Caco-2 (cell line): ENCODE measurements at regions not wholly inside any gene's neighbourhood (a gene's known extent, or its start where the extent isn't known, plus 50 kb on each side); places are given as distances from the start of the nearest gene placed in this dataset.

ENCODE experiments used
- BruUV-seq: library from RNA; stranded (reverse); fragments of 400-500 nt; replicated peaks from 2 replicates; lab custom pipeline; 2021; lab: Mats Ljungman, UMichigan
- CTCF ChIA-PET: fragments of 300-600 bp; sonication (Branson Sonifier 250); formaldehyde crosslinking; loops from one replicate; lab custom pipeline; 2022; ENCODE audit warnings: antibody characterized with exemption; lab: Charles Lee
- POLR2A ChIA-PET: fragments of 300-600 bp; sonication (Branson Sonifier 250); formaldehyde crosslinking; loops from one replicate; lab custom pipeline; 2022; ENCODE audit warnings: antibody characterized with exemption; lab: Charles Lee
- DNase-seq, 2 experiments: peaks; one replicate each; pipeline versions ENCODE4 v3.0.0 to v3.0.0-alpha.2; 2020 to 2022
- H3K27me3 ChIP-seq: replicated peaks from 2 replicates; pipeline ENCODE4 v1.6.0; 2011; ENCODE audit warnings: low read length; ENCODE audit not compliant: control insufficient read depth, insufficient read depth
- H3K36me3 ChIP-seq: 2 replicates; pipeline ENCODE4 v1.5.1; 2011; ENCODE audit warnings: low read length; ENCODE audit not compliant: control insufficient read depth, insufficient read depth
- H3K4me1 ChIP-seq: fragments of 250-450 bp; sonication (Bioruptor Pico); 2 replicates; pipeline ENCODE4 v1.5.1; 2020; ENCODE audit warnings: mild to moderate bottlenecking
- H3K4me3 ChIP-seq: 2 replicates; pipeline ENCODE4 v1.5.1; 2011; ENCODE audit warnings: low read depth, mild to moderate bottlenecking, control low read depth, low read length
- H3K9me3 ChIP-seq: fragments of 250-450 bp; sonication (Bioruptor Pico); 2 replicates; pipeline ENCODE4 v1.5.1; 2020; ENCODE audit warnings: mild to moderate bottlenecking, moderate library complexity
- H3K27ac Mint-ChIP-seq: one replicate; pipeline ENCODE4 v1.8.0; 2022; ENCODE audit warnings: mixed read lengths; ENCODE audit not compliant: unreplicated experiment
- H3K27me3 Mint-ChIP-seq: one replicate; pipeline ENCODE4 v1.8.0; 2022; ENCODE audit warnings: mixed read lengths; ENCODE audit not compliant: insufficient read depth, unreplicated experiment
- H3K36me3 Mint-ChIP-seq: one replicate; pipeline ENCODE4 v1.8.0; 2022; ENCODE audit warnings: mild to moderate bottlenecking, mixed read lengths; ENCODE audit not compliant: insufficient read depth, unreplicated experiment
- H3K4me1 Mint-ChIP-seq: one replicate; pipeline ENCODE4 v1.8.0; 2022; ENCODE audit warnings: low read depth, mixed read lengths; ENCODE audit not compliant: unreplicated experiment
- H3K4me3 Mint-ChIP-seq: one replicate; pipeline ENCODE4 v1.8.0; 2022; ENCODE audit warnings: mild to moderate bottlenecking, moderate library complexity, mixed read lengths; ENCODE audit not compliant: unreplicated experiment
- H3K9me3 Mint-ChIP-seq: one replicate; pipeline ENCODE4 v1.8.0; 2022; ENCODE audit warnings: mixed read lengths; ENCODE audit not compliant: unreplicated experiment
- intact Hi-C: fragments of 100-400 bp; cut with micrococcal nuclease; formaldehyde crosslinking; loops from one replicate; pipeline ENCODE4 v1.10.0; 2022; ENCODE audit not compliant: unreplicated experiment
- TF ChIP-seq, protein P1 (sequence below), 2 experiments: fragments of 200-600 bp in 1 of 2; IDR thresholded peaks; 1 replicate in 1 of 2; 2 replicates in 1 of 2; pipeline versions ENCODE4 v1.5.1 to v1.8.0; 2011 to 2022; ENCODE audit warnings: antibody characterized with exemption in 1 of 2, control low read depth in 1 of 2, inconsistent platforms in 1 of 2, low read depth in 1 of 2, low read length in 1 of 2, mild to moderate bottlenecking in 1 of 2, moderate library complexity in 1 of 2; ENCODE audit not compliant: insufficient read depth in 1 of 2, severe bottlenecking in 1 of 2, unreplicated experiment in 1 of 2

DNA sequence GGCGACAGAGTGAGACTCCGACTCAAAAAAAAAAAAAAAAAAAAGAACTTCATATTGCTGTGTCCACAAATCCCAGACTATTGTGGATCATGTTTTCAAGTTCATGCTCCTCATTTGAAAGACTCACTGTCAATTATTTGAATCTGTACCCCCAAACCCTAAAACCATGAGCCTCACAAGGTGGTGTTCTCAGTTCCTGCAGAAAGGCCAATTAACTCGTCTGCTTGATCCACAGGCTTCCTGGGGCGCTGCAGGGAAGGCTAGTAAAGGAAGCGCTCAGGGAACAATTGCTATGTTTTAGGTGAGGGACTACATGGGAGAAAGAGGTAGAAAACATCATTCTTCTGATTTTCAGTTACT, 396.8 kb upstream of the NETO1 start:
- H3K9me3 ChIP-seq, result no peaks in the 10 kb centered on the region
- H3K27me3 ChIP-seq, result no peaks in the 10 kb centered on the region
- intact Hi-C loops, result no loop called here
- H3K4me1 ChIP-seq, result no peaks in the 10 kb centered on the region
- no TSS peak for BruUV-seq
- no peaks in the 10 kb centered on the region for H3K36me3 ChIP-seq
- Mint-ChIP-seq H3K36me3 (no peaks in the 10 kb centered on the region), H3K27me3 (no peaks in the 10 kb centered on the region), H3K4me1 (no peaks in the 10 kb centered on the region), H3K9me3 (no peaks in the 10 kb centered on the region), H3K27ac (no peak overlapping the region), H3K4me3 (no peak overlapping the region)
- ChIA-PET POLR2A (no interaction called here), CTCF (no interaction called here)
- TF ChIP-seq, protein P1, sequence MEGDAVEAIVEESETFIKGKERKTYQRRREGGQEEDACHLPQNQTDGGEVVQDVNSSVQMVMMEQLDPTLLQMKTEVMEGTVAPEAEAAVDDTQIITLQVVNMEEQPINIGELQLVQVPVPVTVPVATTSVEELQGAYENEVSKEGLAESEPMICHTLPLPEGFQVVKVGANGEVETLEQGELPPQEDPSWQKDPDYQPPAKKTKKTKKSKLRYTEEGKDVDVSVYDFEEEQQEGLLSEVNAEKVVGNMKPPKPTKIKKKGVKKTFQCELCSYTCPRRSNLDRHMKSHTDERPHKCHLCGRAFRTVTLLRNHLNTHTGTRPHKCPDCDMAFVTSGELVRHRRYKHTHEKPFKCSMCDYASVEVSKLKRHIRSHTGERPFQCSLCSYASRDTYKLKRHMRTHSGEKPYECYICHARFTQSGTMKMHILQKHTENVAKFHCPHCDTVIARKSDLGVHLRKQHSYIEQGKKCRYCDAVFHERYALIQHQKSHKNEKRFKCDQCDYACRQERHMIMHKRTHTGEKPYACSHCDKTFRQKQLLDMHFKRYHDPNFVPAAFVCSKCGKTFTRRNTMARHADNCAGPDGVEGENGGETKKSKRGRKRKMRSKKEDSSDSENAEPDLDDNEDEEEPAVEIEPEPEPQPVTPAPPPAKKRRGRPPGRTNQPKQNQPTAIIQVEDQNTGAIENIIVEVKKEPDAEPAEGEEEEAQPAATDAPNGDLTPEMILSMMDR (IDR thresholded peaks at IDR 0.05; ENCODE audit: insufficient read depth in 1 of 2, low read depth in 1 of 2, low read length in 1 of 2, severe bottlenecking in 1 of 2, unreplicated experiment in 1 of 2), result no peak
- no peak overlapping the region for H3K4me3 ChIP-seq
- DNase-seq, result no peak

DNA sequence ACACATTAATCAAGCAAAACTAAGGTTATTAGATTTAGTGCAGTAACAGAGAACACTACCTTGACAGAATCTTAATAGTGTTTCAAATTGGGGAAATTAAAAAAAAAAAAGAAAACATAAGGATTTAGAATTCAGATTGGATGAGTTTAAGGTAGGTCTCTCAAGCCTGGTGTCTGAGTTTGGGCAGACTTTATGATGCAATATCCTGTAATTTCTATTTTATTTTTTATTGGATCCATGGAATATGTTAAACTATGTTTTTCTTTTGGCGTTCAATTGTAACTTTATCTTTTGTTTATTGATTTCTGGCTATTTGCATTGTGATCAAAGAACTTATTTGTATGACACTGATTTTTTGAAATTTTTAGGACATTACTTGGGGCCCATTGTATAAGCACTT, 394.1 kb upstream of the NETO1 start:
- Mint-ChIP-seq H3K36me3 (no peaks in the 10 kb centered on the region), H3K4me3 (no peak overlapping the region), H3K9me3 (no peaks in the 10 kb centered on the region), H3K27me3 (no peaks in the 10 kb centered on the region), H3K4me1 (no peaks in the 10 kb centered on the region), H3K27ac (no peak overlapping the region)
- Histone ChIP-seq H3K4me3 (no peak overlapping the region), H3K36me3 (no peaks in the 10 kb centered on the region), H3K9me3 (no peaks in the 10 kb centered on the region), H3K4me1 (no peaks in the 10 kb centered on the region), H3K27me3 (no peaks in the 10 kb centered on the region)
- TF ChIP-seq, protein P1 (IDR thresholded peaks at IDR 0.05; ENCODE audit: insufficient read depth in 1 of 2, low read depth in 1 of 2, low read length in 1 of 2, severe bottlenecking in 1 of 2, unreplicated experiment in 1 of 2), result no peak
- CTCF ChIA-PET, result no interaction called here
- POLR2A ChIA-PET, result no interaction called here
- DNase-seq, result no peak
- intact Hi-C loops, result no loop called here
- BruUV-seq, result no TSS peak

- H3K36me3 Mint-ChIP-seq, result no peaks in the 10 kb centered on the region
- no peak overlapping the region for H3K4me3 Mint-ChIP-seq
- intact Hi-C loops, result no loop called here
- DNase-seq, result no peak
- BruUV-seq, result no TSS peak
- Histone ChIP-seq H3K9me3 (no peaks in the 10 kb centered on the region), H3K27me3 (no peaks in the 10 kb centered on the region), H3K4me1 (no peaks in the 10 kb centered on the region), H3K4me3 (no peak overlapping the region), H3K36me3 (no peaks in the 10 kb centered on the region)
- H3K4me1 Mint-ChIP-seq, result no peaks in the 10 kb centered on the region
- no peaks in the 10 kb centered on the region for H3K27me3 Mint-ChIP-seq
- H3K27ac Mint-ChIP-seq, result no peak overlapping the region
- POLR2A ChIA-PET, result no interaction called here
- no peaks in the 10 kb centered on the region for H3K9me3 Mint-ChIP-seq
- TF ChIP-seq, protein P1 (IDR thresholded peaks at IDR 0.05; ENCODE audit: insufficient read depth in 1 of 2, low read depth in 1 of 2, low read length in 1 of 2, severe bottlenecking in 1 of 2, unreplicated experiment in 1 of 2), result no peak
- CTCF ChIA-PET, result no interaction called here
These were observed 393.5 kb upstream of the NETO1 start for GRCh38 chr18:73261243-73261642.
